Mesenchymal stem cell (in vitro differentiated cells and primary cell): ENCODE measurements at regions not wholly inside any gene's neighbourhood (a gene's known extent, or its start where the extent isn't known, plus 50 kb on each side); places are given as distances from the start of the nearest gene placed in this dataset.

ENCODE experiments used
- DNase-seq: peaks from one replicate; pipeline ENCODE4 v3.0.0-alpha.2; 2013
- H2AFZ ChIP-seq: one replicate; pipeline ENCODE4 v1.6.1; 2013; ENCODE audit warnings: low read depth, mild to moderate bottlenecking, control low read depth, inconsistent platforms, low read length, moderate library complexity
- H2AK5ac ChIP-seq: 2 replicates; pipeline ENCODE4 v1.6.1; 2013; ENCODE audit warnings: low read length, moderate library complexity, mild to moderate bottlenecking, inconsistent platforms; ENCODE audit not compliant: severe bottlenecking
- H2BK120ac ChIP-seq: one replicate; pipeline ENCODE4 v1.6.1; 2013; ENCODE audit warnings: low read depth, mild to moderate bottlenecking, inconsistent platforms, low read length, moderate library complexity
- H2BK12ac ChIP-seq, 2 experiments: one replicate each; pipeline ENCODE4 v1.6.1; 2013; ENCODE audit warnings: inconsistent platforms in 2 of 2, low read length in 2 of 2, mild to moderate bottlenecking in 2 of 2, moderate library complexity in 2 of 2, control low read depth in 1 of 2
- H2BK15ac ChIP-seq: one replicate; pipeline ENCODE4 v1.6.1; 2013; ENCODE audit warnings: mild to moderate bottlenecking, low read depth, inconsistent platforms; ENCODE audit not compliant: poor library complexity, severe bottlenecking
- H2BK5ac ChIP-seq: 2 replicates; pipeline ENCODE4 v1.6.1; 2013; ENCODE audit warnings: low read depth, mild to moderate bottlenecking, low read length, control low read depth, inconsistent platforms; ENCODE audit not compliant: poor library complexity, severe bottlenecking
- H3K14ac ChIP-seq, 2 experiments: one replicate each; pipeline ENCODE4 v1.6.1; 2013; ENCODE audit warnings: inconsistent platforms in 2 of 2, low read length in 2 of 2, control low read depth in 1 of 2, mild to moderate bottlenecking in 1 of 2, moderate library complexity in 1 of 2
- H3K18ac ChIP-seq, 2 experiments: one replicate each; pipeline ENCODE4 v1.6.1; 2013; ENCODE audit warnings: inconsistent platforms in 2 of 2, low read length in 2 of 2, control low read depth in 1 of 2, low read depth in 1 of 2, mild to moderate bottlenecking in 1 of 2
- H3K23ac ChIP-seq, 2 experiments: one replicate each; pipeline ENCODE4 v1.6.1; 2013; ENCODE audit warnings: inconsistent platforms in 2 of 2, low read length in 2 of 2, mild to moderate bottlenecking in 2 of 2, moderate library complexity in 2 of 2, control low read depth in 1 of 2
- H3K27ac ChIP-seq: 2 replicates; pipeline ENCODE4 v1.5.1; 2013; ENCODE audit warnings: mild to moderate bottlenecking, moderate library complexity, low read length, control low read depth, inconsistent platforms; ENCODE audit not compliant: poor library complexity, severe bottlenecking
- H3K27me3 ChIP-seq, 2 experiments: 2 replicates each; pipeline versions ENCODE4 v1.6.1 to v1.7.0; 2013; ENCODE audit warnings: low read length in 2 of 2, mild to moderate bottlenecking in 2 of 2, moderate library complexity in 2 of 2, control low read depth in 1 of 2, inconsistent platforms in 1 of 2; ENCODE audit not compliant: control insufficient read depth in 1 of 2, insufficient read depth in 1 of 2
- H3K36me3 ChIP-seq, 2 experiments: 2 replicates each; pipeline versions ENCODE4 v1.6.1 to v1.7.0; 2013; ENCODE audit warnings: low read length in 2 of 2, control low read depth in 1 of 2, inconsistent platforms in 1 of 2, low read depth in 1 of 2, mild to moderate bottlenecking in 1 of 2; ENCODE audit not compliant: insufficient read depth in 2 of 2, control insufficient read depth in 1 of 2
- H3K4ac ChIP-seq, 2 experiments: one replicate each; pipeline ENCODE4 v1.6.1; 2013; ENCODE audit warnings: inconsistent platforms in 2 of 2, low read length in 2 of 2, mild to moderate bottlenecking in 2 of 2, moderate library complexity in 2 of 2, control low read depth in 1 of 2, low read depth in 1 of 2
- H3K4me1 ChIP-seq: 2 replicates; pipeline ENCODE4 v1.6.1; 2013; ENCODE audit warnings: low read depth, low read length, control low read depth; ENCODE audit not compliant: control insufficient read depth, insufficient read depth
- H3K4me2 ChIP-seq: 2 replicates; pipeline ENCODE4 v1.6.1; 2013; ENCODE audit warnings: low read length, mild to moderate bottlenecking, inconsistent platforms; ENCODE audit not compliant: poor library complexity, severe bottlenecking
- H3K4me3 ChIP-seq, 2 experiments: 2 replicates each; pipeline versions ENCODE4 v1.5.1 to v1.7.0; 2013; ENCODE audit warnings: low read length in 2 of 2, mild to moderate bottlenecking in 2 of 2, control low read depth in 1 of 2, low read depth in 1 of 2; ENCODE audit not compliant: insufficient read depth in 1 of 2
- H3K79me1 ChIP-seq: replicated peaks from 2 replicates; pipeline ENCODE4 v1.6.1; 2013; ENCODE audit warnings: mild to moderate bottlenecking, control low read depth, low read length, inconsistent platforms; ENCODE audit not compliant: poor library complexity, severe bottlenecking
- H3K9ac ChIP-seq: 2 replicates; pipeline ENCODE4 v1.7.0; 2013; ENCODE audit warnings: mild to moderate bottlenecking, low read length, moderate library complexity
- H3K9me3 ChIP-seq: 2 replicates; pipeline ENCODE4 v1.7.0; 2013; ENCODE audit warnings: mild to moderate bottlenecking, low read length; ENCODE audit not compliant: control insufficient read depth
- H4K8ac ChIP-seq: one replicate; pipeline ENCODE4 v1.6.1; 2013; ENCODE audit warnings: inconsistent platforms, mild to moderate bottlenecking, low read length, moderate library complexity
- H4K91ac ChIP-seq: one replicate; pipeline ENCODE4 v1.6.1; 2013; ENCODE audit warnings: mild to moderate bottlenecking, low read length, inconsistent platforms
- WGBS: methylation state at CpG from one replicate; pipeline ENCODE4 v1.1.7; 2013; ENCODE audit warnings: mixed read lengths; 5-methylcytosine and 5-hydroxymethylcytosine counted together

GRCh38 chr3:166405896-166406295, 568.7 kb upstream of the BCHE start:
- Histone ChIP-seq H3K4ac (no peak overlapping the region), H4K91ac (no peak overlapping the region)

GRCh38 chr3:166405465-166405864, 568.2 kb upstream of the BCHE start:
- Histone ChIP-seq H3K4me2 (no peak overlapping the region), H2BK5ac (no peak overlapping the region), H3K4me1 (no peaks in the 10 kb centered on the region), H4K8ac (no peak overlapping the region), H3K27ac (no peak overlapping the region), H3K4ac (no peak overlapping the region), H3K9me3 (peaks cover 9% of the 10 kb centered on the region), H3K14ac (no peak overlapping the region), H2BK12ac (no peak overlapping the region), H3K36me3 (no peaks in the 10 kb centered on the region), H2AFZ (no peak overlapping the region), H3K27me3 (no peaks in the 10 kb centered on the region), H2BK15ac (no peak overlapping the region), H2BK120ac (no peak overlapping the region), H3K18ac (no peak overlapping the region), H3K23ac (no peak overlapping the region), H3K4me3 (no peak overlapping the region), H2AK5ac (no peak overlapping the region), H3K9ac (no peak overlapping the region), H4K91ac (no peak overlapping the region), H3K79me1 (no peaks in the 10 kb centered on the region)
- DNase-seq: no peak

More at GRCh38 chr3:166405896-166406295, 568.7 kb upstream of the BCHE start:
- H3K9ac ChIP-seq: no peak overlapping the region
- H2BK15ac ChIP-seq: no peak overlapping the region
- no peaks in the 10 kb centered on the region for H3K27me3 ChIP-seq
- no peak overlapping the region for H2AK5ac ChIP-seq
- H3K9me3 ChIP-seq: peaks cover 7% of the 10 kb centered on the region
- no peaks in the 10 kb centered on the region for H3K36me3 ChIP-seq
- no CpG with 5 or more reads among the region's 1 CpG for WGBS
- H3K4me1 ChIP-seq: no peaks in the 10 kb centered on the region
- H3K27ac ChIP-seq: no peak overlapping the region
- no peak for DNase-seq
- H2BK12ac ChIP-seq: no peak overlapping the region
- no peak overlapping the region for H2BK120ac ChIP-seq
- H3K4me3 ChIP-seq: no peak overlapping the region
- no peak overlapping the region for H2BK5ac ChIP-seq
- no peaks in the 10 kb centered on the region for H3K79me1 ChIP-seq
- no peak overlapping the region for H3K23ac ChIP-seq
- no peak overlapping the region for H4K8ac ChIP-seq
- no peak overlapping the region for H2AFZ ChIP-seq
- H3K4me2 ChIP-seq: no peak overlapping the region
- no peak overlapping the region for H3K14ac ChIP-seq
- no peak overlapping the region for H3K18ac ChIP-seq

- no peak overlapping the region for H3K4me2 ChIP-seq
- H2AK5ac ChIP-seq: no peak overlapping the region
Observed at GRCh38 chr3:166390303-166390702, 553.1 kb upstream of the BCHE start.

GRCh38 chr3:166388321-166388720, 551.1 kb upstream of the BCHE start:
- Histone ChIP-seq H4K91ac (no peak overlapping the region), H2BK12ac (no peak overlapping the region), H3K9me3 (no peaks in the 10 kb centered on the region), H3K79me1 (no peaks in the 10 kb centered on the region), H2BK15ac (no peak overlapping the region), H2BK5ac (no peak overlapping the region), H3K27me3 (no peaks in the 10 kb centered on the region), H3K4me2 (no peak overlapping the region), H3K23ac (no peak overlapping the region), H3K18ac (no peak overlapping the region), H3K4me3 (no peak overlapping the region), H2BK120ac (no peak overlapping the region), H4K8ac (no peak overlapping the region), H3K27ac (no peak overlapping the region), H2AFZ (no peak overlapping the region), H3K9ac (no peak overlapping the region), H2AK5ac (no peak overlapping the region), H3K4ac (no peak overlapping the region), H3K4me1 (no peaks in the 10 kb centered on the region), H3K14ac (no peak overlapping the region), H3K36me3 (no peaks in the 10 kb centered on the region)
- DNase-seq: peak; percentile 18
- WGBS: no CpG with 5 or more reads among the region's 2 CpGs

More at GRCh38 chr3:166390303-166390702, 553.1 kb upstream of the BCHE start:
- Histone ChIP-seq H3K27ac (no peak overlapping the region), H3K79me1 (no peaks in the 10 kb centered on the region), H4K8ac (no peak overlapping the region), H2BK5ac (no peak overlapping the region), H3K9me3 (peaks cover 4% of the 10 kb centered on the region), H3K4me3 (no peak overlapping the region), H3K9ac (no peak overlapping the region), H3K4ac (no peak overlapping the region), H3K14ac (no peak overlapping the region), H2AFZ (no peak overlapping the region), H3K36me3 (no peaks in the 10 kb centered on the region), H2BK12ac (no peak overlapping the region), H3K27me3 (no peaks in the 10 kb centered on the region), H4K91ac (no peak overlapping the region), H2BK120ac (no peak overlapping the region), H2BK15ac (no peak overlapping the region), H3K23ac (no peak overlapping the region), H3K4me1 (no peaks in the 10 kb centered on the region), H3K18ac (no peak overlapping the region)
- DNase-seq: no peak
